Panc1 (cell line): ENCODE measurements at regions not wholly inside any gene's neighbourhood (a gene's known extent, or its start where the extent isn't known, plus 50 kb on each side); places are given as distances from the start of the nearest gene placed in this dataset.

Experiments used
- ATAC-seq: fragments of 200-7000 bp; cut with Tn5 transposase; 2 replicates; pipeline ENCODE4 v1.9.1; 2020; ENCODE audit warnings: mild to moderate bottlenecking, moderate library complexity
- BruUV-seq: library from RNA; stranded (reverse); fragments of 400-500 nt; replicated peaks from 2 replicates; lab custom pipeline; 2021; lab: Mats Ljungman, UMichigan
- CTCF ChIA-PET: fragments of 300-600 bp; sonication (Branson Sonifier 250); formaldehyde crosslinking; loops from one replicate; lab custom pipeline; 2022; ENCODE audit warnings: antibody characterized with exemption; lab: Charles Lee
- POLR2A ChIA-PET: fragments of 300-600 bp; sonication (Branson Sonifier 250); formaldehyde crosslinking; loops from one replicate; lab custom pipeline; 2022; ENCODE audit warnings: antibody characterized with exemption; lab: Charles Lee
- DNase-seq: peaks from one replicate; pipeline ENCODE4 v3.0.0-alpha.2; 2010; ENCODE audit warnings: low read depth, low spot score
- H3K27ac ChIP-seq: 2 replicates; pipeline ENCODE4 v1.5.1; 2011; ENCODE audit warnings: mild to moderate bottlenecking, low read length, inconsistent platforms
- H3K27me3 ChIP-seq: fragments of 200-500 bp; sonication (Bioruptor generic); 2 replicates; pipeline ENCODE4 v1.6.0; 2014; ENCODE audit warnings: low read length, inconsistent platforms; ENCODE audit not compliant: control insufficient read depth, insufficient read depth
- H3K36me3 ChIP-seq: fragments of 200-500 bp; sonication (Bioruptor generic); 2 replicates; pipeline ENCODE4 v1.5.1; 2014; ENCODE audit warnings: inconsistent platforms, mild to moderate bottlenecking, low read length, moderate library complexity; ENCODE audit not compliant: control insufficient read depth, insufficient read depth
- H3K4me1 ChIP-seq: 2 replicates; pipeline ENCODE4 v1.5.1; 2011; ENCODE audit warnings: inconsistent platforms, mild to moderate bottlenecking, low read length, moderate library complexity; ENCODE audit not compliant: control insufficient read depth, insufficient read depth
- H3K4me3 ChIP-seq, 2 experiments: 2 replicates each; pipeline ENCODE4 v1.5.1; 2011 to 2012; ENCODE audit warnings: low read depth in 2 of 2, low read length in 2 of 2, mild to moderate bottlenecking in 2 of 2, inconsistent platforms in 1 of 2, moderate library complexity in 1 of 2
- H3K9me3 ChIP-seq: fragments of 200-500 bp; sonication (Bioruptor generic); 2 replicates; pipeline ENCODE4 v1.5.1; 2014; ENCODE audit warnings: low read depth, mild to moderate bottlenecking, inconsistent platforms, low read length, moderate library complexity; ENCODE audit not compliant: control insufficient read depth, insufficient read depth
- CTCF ChIP-seq: fragments of 450-650 bp; IDR thresholded peaks from 2 replicates; pipeline ENCODE4 v1.5.1; 2017; ENCODE audit warnings: mild to moderate bottlenecking
- POLR2AphosphoS5 ChIP-seq: IDR thresholded peaks from 2 replicates; pipeline ENCODE4 v1.6.1; 2012; ENCODE audit warnings: mild to moderate bottlenecking, low read depth, low read length, moderate library complexity
- REST ChIP-seq, 2 experiments: IDR thresholded peaks; 2 replicates each; pipeline ENCODE4 v1.6.1; 2011 to 2012; ENCODE audit warnings: low read depth in 2 of 2, control low read depth in 1 of 2, low read length in 1 of 2, mild to moderate bottlenecking in 1 of 2, moderate library complexity in 1 of 2; ENCODE audit not compliant: insufficient read depth in 1 of 2
- SIN3A ChIP-seq: IDR thresholded peaks from 2 replicates; pipeline ENCODE4 v1.6.1; 2012; ENCODE audit warnings: low read depth, mild to moderate bottlenecking, low read length, moderate library complexity, borderline replicate concordance; ENCODE audit not compliant: insufficient read depth
- TCF7L2 ChIP-seq: IDR thresholded peaks from 2 replicates; pipeline ENCODE4 v1.6.1; 2011; ENCODE audit warnings: mild to moderate bottlenecking, low read depth, low read length, inconsistent platforms
- in situ Hi-C: cut with HindIII; loops from 2 replicates; pipeline ENCODE4 v1.10.0; 2016; ENCODE audit warnings: low sequenced_read_pairs, low pct_unique_long_range_greater_than_20kb
- intact Hi-C: fragments of 100-400 bp; cut with micrococcal nuclease; formaldehyde crosslinking; loops from one replicate; pipeline ENCODE4 v1.10.0; 2022; ENCODE audit not compliant: unreplicated experiment

- in situ Hi-C loops (no loop called here), intact Hi-C loops (no loop called here)
- no peaks in the 10 kb centered on the region for H3K9me3 ChIP-seq
- no TSS peak for BruUV-seq
- DNase-seq (peak; percentile 90), ATAC-seq (peak; percentile 86)
- peaks cover 21% of the 10 kb centered on the region for H3K4me1 ChIP-seq
- ChIA-PET POLR2A (no interaction called here), CTCF (no interaction called here)
- H3K27me3 ChIP-seq: no peaks in the 10 kb centered on the region
- no peak for TF ChIP-seq TCF7L2
- TF ChIP-seq SIN3A: no peak
- TF ChIP-seq CTCF: no peak
- no peak for TF ChIP-seq REST (IDR thresholded peaks at IDR 0.05; ENCODE audit: insufficient read depth in 1 of 2, low read depth in 2 of 2, low read length in 1 of 2)
- no peak for TF ChIP-seq POLR2AphosphoS5
- H3K27ac ChIP-seq: peak overlapping the region; percentile 76
- no peak overlapping the region for H3K4me3 ChIP-seq
- H3K36me3 ChIP-seq: no peaks in the 10 kb centered on the region
Measured at GRCh38 chr3:23650371-23651140, 155.2 kb upstream of the UBE2E1 start.

- BruUV-seq: no TSS peak
- intact Hi-C loops (no loop called here), in situ Hi-C loops (no loop called here)
Measured at GRCh38 chr3:23653647-23654525, 151.9 kb upstream of the UBE2E1 start.

More at GRCh38 chr3:23653647-23654525, 151.9 kb upstream of the UBE2E1 start:
- DNase-seq (no peak), ATAC-seq (no peak)
- ChIA-PET CTCF (no interaction called here), POLR2A (no interaction called here)
- Histone ChIP-seq H3K27ac (peak overlapping the region; percentile 68), H3K4me3 (no peak overlapping the region), H3K27me3 (no peaks in the 10 kb centered on the region), H3K36me3 (no peaks in the 10 kb centered on the region), H3K4me1 (peaks cover 17% of the 10 kb centered on the region), H3K9me3 (peaks cover 4% of the 10 kb centered on the region; the same call in 1 of the 2 replicates)
- TF ChIP-seq POLR2AphosphoS5: no peak
- TF ChIP-seq SIN3A: no peak
- no peak for TF ChIP-seq TCF7L2
- TF ChIP-seq CTCF: no peak
- no peak for TF ChIP-seq REST (IDR thresholded peaks at IDR 0.05; ENCODE audit: insufficient read depth in 1 of 2, low read depth in 2 of 2, low read length in 1 of 2)
